SU-DHL-6 (cell line): ENCODE measurements at regions not wholly inside any gene's neighbourhood (a gene's known extent, or its start where the extent isn't known, plus 50 kb on each side); places are given as distances from the start of the nearest gene placed in this dataset.

ENCODE experiments used
- H2AFZ ChIP-seq: fragments of 200-600 bp; sonication (generic); 2 replicates; pipeline ENCODE4 v1.6.1; 2014; ENCODE audit warnings: low read depth, mild to moderate bottlenecking, moderate library complexity, mixed read lengths, antibody characterized with exemption, low read length; ENCODE audit not compliant: severe bottlenecking
- H3F3A ChIP-seq: fragments of 200-600 bp; shearing (Covaris generic); 2 replicates; pipeline ENCODE4 v1.6.0; 2016; ENCODE audit warnings: antibody characterized with exemption, mild to moderate bottlenecking; ENCODE audit not compliant: insufficient read depth
- H3K27ac ChIP-seq: fragments of 200-600 bp; sonication (generic); 2 replicates; pipeline ENCODE4 v1.5.1; 2016; ENCODE audit warnings: low read depth, mild to moderate bottlenecking, low read length, moderate library complexity, mixed read lengths
- H3K27me3 ChIP-seq: fragments of 200-600 bp; sonication (generic), shearing (Covaris generic); 2 replicates; pipeline ENCODE4 v1.6.0; 2014; ENCODE audit warnings: mild to moderate bottlenecking, low read length
- H3K36me3 ChIP-seq: fragments of 200-600 bp; sonication (generic); 2 replicates; pipeline ENCODE4 v1.6.1; 2014; ENCODE audit warnings: mild to moderate bottlenecking, low read length, mixed read lengths
- H3K4me2 ChIP-seq: fragments of 300-600, 200-600 bp; shearing (Covaris generic), sonication (generic); 2 replicates; pipeline ENCODE4 v1.6.0; 2014; ENCODE audit warnings: low read length, low read depth, mild to moderate bottlenecking; ENCODE audit not compliant: poor library complexity, severe bottlenecking
- H3K4me3 ChIP-seq: fragments of 200-600 bp; sonication (generic); 2 replicates; pipeline ENCODE4 v1.5.1; 2014; ENCODE audit warnings: antibody characterized with exemption, low read length, mild to moderate bottlenecking, mixed read lengths; ENCODE audit not compliant: insufficient read depth, poor library complexity, severe bottlenecking
- H3K79me2 ChIP-seq: fragments of 200-600 bp; sonication (generic); 2 replicates; pipeline ENCODE4 v1.6.1; 2014; ENCODE audit warnings: mild to moderate bottlenecking, low read length, moderate library complexity; ENCODE audit not compliant: insufficient read depth
- H3K9ac ChIP-seq: fragments of 200-600 bp; sonication (generic); 2 replicates; pipeline ENCODE4 v1.7.0; 2014; ENCODE audit warnings: mild to moderate bottlenecking, low read length
- H3K9me2 ChIP-seq: fragments of 200-600 bp; sonication (generic); replicated peaks from 2 replicates; pipeline ENCODE4 v1.6.1; 2014; ENCODE audit warnings: low read length; ENCODE audit not compliant: insufficient read depth
- H3K9me3 ChIP-seq: fragments of 200-600 bp; sonication (generic); 2 replicates; pipeline ENCODE4 v1.6.1; 2014; ENCODE audit warnings: low read length, mixed read lengths; ENCODE audit not compliant: insufficient read depth
- H4K20me1 ChIP-seq: fragments of 200-600 bp; sonication (generic); 2 replicates; pipeline ENCODE4 v1.6.1; 2014; ENCODE audit warnings: low read depth, mild to moderate bottlenecking, antibody characterized with exemption, low read length, moderate library complexity, mixed read lengths
- EZH2phosphoT487 ChIP-seq: fragments of 200-600 bp; sonication (generic), shearing (Covaris generic); conservative IDR thresholded peaks from 2 replicates; pipeline ENCODE4 v1.6.1; 2018; ENCODE audit warnings: mild to moderate bottlenecking, antibody characterized with exemption, low read length, moderate library complexity, mixed read lengths
- TF ChIP-seq, protein P1 (sequence below): fragments of 200-600 bp; sonication (generic); IDR thresholded peaks from one replicate; pipeline ENCODE4 v1.5.1; 2017; ENCODE audit warnings: antibody characterized with exemption, mild to moderate bottlenecking, low read length, moderate library complexity; ENCODE audit not compliant: insufficient read depth, poor library complexity, severe bottlenecking

DNA sequence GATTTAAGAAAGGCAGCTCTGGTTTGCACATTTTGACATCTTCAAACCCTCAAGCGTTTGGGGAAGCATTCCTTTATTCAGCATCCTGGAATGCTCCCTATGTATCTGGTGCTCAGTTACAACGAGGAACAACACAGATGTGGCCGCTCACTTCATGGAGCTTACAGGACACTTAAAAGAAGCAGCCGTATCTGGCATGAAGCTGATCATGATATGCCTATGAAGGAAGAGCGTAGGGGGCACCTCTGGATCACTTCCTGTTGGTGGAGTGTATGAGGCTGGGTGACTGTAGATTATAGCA lies 72.3 kb upstream of the TP53I11 start:
- Histone ChIP-seq H3K9me3 (no peaks in the 10 kb centered on the region), H3K27me3 (no peaks in the 10 kb centered on the region), H3K27ac (no peak overlapping the region), H3K9me2 (no peaks in the 10 kb centered on the region), H3K9ac (no peak overlapping the region), H2AFZ (no peak overlapping the region), H3K4me2 (no peak overlapping the region), H3F3A (no peaks in the 10 kb centered on the region), H3K79me2 (no peaks in the 10 kb centered on the region), H3K36me3 (no peaks in the 10 kb centered on the region), H4K20me1 (no peaks in the 10 kb centered on the region), H3K4me3 (no peak overlapping the region)
- TF ChIP-seq EZH2phosphoT487, result no peak
- TF ChIP-seq, protein P1, sequence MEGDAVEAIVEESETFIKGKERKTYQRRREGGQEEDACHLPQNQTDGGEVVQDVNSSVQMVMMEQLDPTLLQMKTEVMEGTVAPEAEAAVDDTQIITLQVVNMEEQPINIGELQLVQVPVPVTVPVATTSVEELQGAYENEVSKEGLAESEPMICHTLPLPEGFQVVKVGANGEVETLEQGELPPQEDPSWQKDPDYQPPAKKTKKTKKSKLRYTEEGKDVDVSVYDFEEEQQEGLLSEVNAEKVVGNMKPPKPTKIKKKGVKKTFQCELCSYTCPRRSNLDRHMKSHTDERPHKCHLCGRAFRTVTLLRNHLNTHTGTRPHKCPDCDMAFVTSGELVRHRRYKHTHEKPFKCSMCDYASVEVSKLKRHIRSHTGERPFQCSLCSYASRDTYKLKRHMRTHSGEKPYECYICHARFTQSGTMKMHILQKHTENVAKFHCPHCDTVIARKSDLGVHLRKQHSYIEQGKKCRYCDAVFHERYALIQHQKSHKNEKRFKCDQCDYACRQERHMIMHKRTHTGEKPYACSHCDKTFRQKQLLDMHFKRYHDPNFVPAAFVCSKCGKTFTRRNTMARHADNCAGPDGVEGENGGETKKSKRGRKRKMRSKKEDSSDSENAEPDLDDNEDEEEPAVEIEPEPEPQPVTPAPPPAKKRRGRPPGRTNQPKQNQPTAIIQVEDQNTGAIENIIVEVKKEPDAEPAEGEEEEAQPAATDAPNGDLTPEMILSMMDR, result no peak

DNA sequence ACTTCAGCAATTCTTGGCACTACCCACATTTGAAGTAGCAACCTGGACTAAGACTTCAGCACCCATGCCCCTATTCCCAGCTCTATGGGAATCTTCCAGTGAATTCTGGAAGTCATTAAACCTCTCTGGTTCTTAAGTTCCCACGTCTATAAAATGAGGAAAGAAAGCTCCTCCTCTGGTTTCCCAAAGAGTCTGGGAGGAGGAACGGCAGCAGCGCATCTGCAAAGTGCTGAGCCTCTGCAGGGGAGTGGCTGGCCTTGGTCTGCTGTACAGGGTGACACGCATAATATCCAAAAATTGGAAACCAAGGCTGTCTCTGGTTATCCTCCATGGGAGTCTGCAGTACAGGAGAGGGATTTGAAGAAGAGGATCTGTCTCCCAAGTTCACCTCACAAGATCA lies 73.6 kb upstream of the TP53I11 start:
- no peaks in the 10 kb centered on the region for H3K27me3 ChIP-seq
- no peak overlapping the region for H3K4me3 ChIP-seq
- H3K9me2 ChIP-seq, result no peaks in the 10 kb centered on the region
- no peaks in the 10 kb centered on the region for H3K79me2 ChIP-seq
- H3K9me3 ChIP-seq, result no peaks in the 10 kb centered on the region
- H4K20me1 ChIP-seq, result no peaks in the 10 kb centered on the region
- TF ChIP-seq, protein P1, result no peak
- no peak for TF ChIP-seq EZH2phosphoT487
- no peak overlapping the region for H3K27ac ChIP-seq
- no peak overlapping the region for H3K4me2 ChIP-seq
- H2AFZ ChIP-seq, result no peak overlapping the region
- no peaks in the 10 kb centered on the region for H3K36me3 ChIP-seq
- no peak overlapping the region for H3K9ac ChIP-seq
- H3F3A ChIP-seq, result no peaks in the 10 kb centered on the region

DNA sequence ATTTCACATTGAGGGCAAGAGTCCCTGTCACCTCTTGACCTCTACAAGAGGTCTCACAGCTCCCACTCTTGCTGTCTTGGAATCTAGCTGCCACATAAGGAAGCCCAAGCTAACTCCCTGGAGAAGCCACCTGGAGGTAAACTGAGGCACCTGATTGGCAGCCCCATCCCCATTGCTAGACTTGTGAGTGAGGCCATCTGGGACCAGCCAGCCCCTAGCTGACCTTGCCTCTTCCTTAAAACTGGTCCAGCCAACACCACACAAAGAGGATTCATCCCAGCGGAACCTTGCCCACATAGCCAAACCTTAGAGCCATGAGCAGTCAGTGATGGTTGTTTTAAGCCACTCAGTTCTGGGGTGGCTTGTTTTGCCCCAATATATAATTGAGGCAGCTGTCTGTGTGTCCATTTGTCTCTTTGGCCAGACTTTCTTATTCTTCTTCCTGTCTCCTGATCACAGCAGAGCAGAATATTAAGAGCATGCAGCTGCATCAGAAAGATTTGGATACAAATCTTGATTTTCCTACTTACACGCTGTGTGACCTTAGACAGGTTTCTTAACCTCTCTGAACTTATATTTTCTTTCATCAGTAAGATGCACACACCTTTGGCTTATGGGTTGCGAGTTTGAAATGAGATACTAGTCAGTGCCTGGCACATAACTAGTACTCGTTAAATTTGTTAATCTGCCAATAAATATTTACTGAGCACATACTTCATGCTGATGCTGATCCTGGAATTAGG lies 74.3 kb upstream of the TP53I11 start:
- no peaks in the 10 kb centered on the region for H3K27me3 ChIP-seq
- no peak overlapping the region for H3K4me3 ChIP-seq
- no peaks in the 10 kb centered on the region for H3K79me2 ChIP-seq
- TF ChIP-seq, protein P1, result no peak
- no peak for TF ChIP-seq EZH2phosphoT487
- no peaks in the 10 kb centered on the region for H3K36me3 ChIP-seq
- no peaks in the 10 kb centered on the region for H4K20me1 ChIP-seq
- H3K9me3 ChIP-seq, result no peaks in the 10 kb centered on the region
- H3F3A ChIP-seq, result no peaks in the 10 kb centered on the region
- H2AFZ ChIP-seq, result no peak overlapping the region
- no peak overlapping the region for H3K9ac ChIP-seq
- H3K4me2 ChIP-seq, result no peak overlapping the region
- H3K9me2 ChIP-seq, result no peaks in the 10 kb centered on the region
- no peak overlapping the region for H3K27ac ChIP-seq
